KMS-11 (cell line): ENCODE measurements at regions not wholly inside any gene's neighbourhood (a gene's known extent, or its start where the extent isn't known, plus 50 kb on each side); places are given as distances from the start of the nearest gene placed in this dataset.

ENCODE experiments used
- H2AFZ ChIP-seq: fragments of 200-600 bp; sonication (generic); 2 replicates; pipeline ENCODE4 v1.6.1; 2016; ENCODE audit warnings: antibody characterized with exemption, mixed run types, low read depth
- H3K27ac ChIP-seq: fragments of 200-600 bp; sonication (generic); 2 replicates; pipeline ENCODE4 v1.6.1; 2016; ENCODE audit warnings: mild to moderate bottlenecking, mixed run types
- H3K27me3 ChIP-seq: fragments of 200-600 bp; sonication (generic); 2 replicates; pipeline ENCODE4 v1.6.1; 2017; ENCODE audit warnings: mild to moderate bottlenecking, low read depth, mixed run types, moderate library complexity; ENCODE audit not compliant: insufficient read depth
- H3K36me3 ChIP-seq: fragments of 200-600 bp; sonication (generic); 2 replicates; pipeline ENCODE4 v1.6.1; 2017; ENCODE audit warnings: mild to moderate bottlenecking, mixed run types; ENCODE audit not compliant: insufficient read depth
- H3K4me1 ChIP-seq: fragments of 200-600 bp; sonication (generic); 2 replicates; pipeline ENCODE4 v1.6.1; 2016; ENCODE audit warnings: mild to moderate bottlenecking, low read depth, mixed run types; ENCODE audit not compliant: poor library complexity, severe bottlenecking
- H3K4me2 ChIP-seq: fragments of 200-600 bp; sonication (generic); 2 replicates; pipeline ENCODE4 v1.7.0; 2016; ENCODE audit warnings: mild to moderate bottlenecking, mixed run types
- H3K4me3 ChIP-seq: fragments of 200-600 bp; sonication (generic); IDR thresholded peaks from 2 replicates; pipeline ENCODE4 v1.6.1; 2017; ENCODE audit warnings: low read depth, low read length, mixed read lengths; ENCODE audit not compliant: insufficient read depth
- H3K79me2 ChIP-seq: fragments of 200-600 bp; sonication (generic); 2 replicates; pipeline ENCODE4 v1.6.1; 2016; ENCODE audit warnings: low read depth, mixed run types; ENCODE audit not compliant: insufficient read depth
- H3K9ac ChIP-seq: fragments of 200-600 bp; sonication (generic); 2 replicates; pipeline ENCODE4 v1.6.1; 2016; ENCODE audit warnings: mild to moderate bottlenecking, mixed run types
- H4K20me1 ChIP-seq: fragments of 200-600 bp; sonication (generic); 2 replicates; pipeline ENCODE4 v1.6.1; 2016; ENCODE audit warnings: mild to moderate bottlenecking, mixed run types; ENCODE audit not compliant: insufficient read depth
- TF ChIP-seq, protein P1 (sequence below): fragments of 200-600 bp; sonication (generic); conservative IDR thresholded peaks from 2 replicates; pipeline ENCODE4 v1.6.1; 2017; ENCODE audit warnings: low read depth, mild to moderate bottlenecking, antibody characterized with exemption, low read length, moderate library complexity, mixed read lengths

DNA sequence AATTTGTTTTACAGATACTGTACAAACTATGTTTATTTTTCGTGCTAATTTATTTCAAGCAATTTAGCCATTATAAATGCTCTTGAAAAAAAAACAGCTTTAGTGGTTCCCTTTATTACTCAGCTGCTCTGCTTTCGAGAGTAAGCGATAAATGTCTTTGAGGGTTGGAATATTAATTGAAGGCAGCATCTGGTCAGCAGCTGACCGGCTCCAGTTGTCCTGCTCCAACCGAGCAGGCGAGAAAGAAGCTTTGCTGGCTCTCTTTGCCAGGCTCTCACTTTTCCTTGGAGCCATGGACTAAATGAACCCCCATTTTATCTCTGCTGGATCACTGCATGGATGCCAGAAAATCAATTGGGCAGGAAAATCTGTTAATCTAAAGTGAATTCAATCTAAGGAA, 147.4 kb downstream of the LNPK start:
- Histone ChIP-seq H3K9ac (no peak overlapping the region), H2AFZ (no peak overlapping the region), H3K36me3 (no peaks in the 10 kb centered on the region), H3K4me2 (no peak overlapping the region), H4K20me1 (no peaks in the 10 kb centered on the region), H3K27ac (no peak overlapping the region), H3K4me1 (no peaks in the 10 kb centered on the region), H3K79me2 (no peaks in the 10 kb centered on the region), H3K4me3 (no peak overlapping the region), H3K27me3 (no peaks in the 10 kb centered on the region)
- TF ChIP-seq, protein P1, sequence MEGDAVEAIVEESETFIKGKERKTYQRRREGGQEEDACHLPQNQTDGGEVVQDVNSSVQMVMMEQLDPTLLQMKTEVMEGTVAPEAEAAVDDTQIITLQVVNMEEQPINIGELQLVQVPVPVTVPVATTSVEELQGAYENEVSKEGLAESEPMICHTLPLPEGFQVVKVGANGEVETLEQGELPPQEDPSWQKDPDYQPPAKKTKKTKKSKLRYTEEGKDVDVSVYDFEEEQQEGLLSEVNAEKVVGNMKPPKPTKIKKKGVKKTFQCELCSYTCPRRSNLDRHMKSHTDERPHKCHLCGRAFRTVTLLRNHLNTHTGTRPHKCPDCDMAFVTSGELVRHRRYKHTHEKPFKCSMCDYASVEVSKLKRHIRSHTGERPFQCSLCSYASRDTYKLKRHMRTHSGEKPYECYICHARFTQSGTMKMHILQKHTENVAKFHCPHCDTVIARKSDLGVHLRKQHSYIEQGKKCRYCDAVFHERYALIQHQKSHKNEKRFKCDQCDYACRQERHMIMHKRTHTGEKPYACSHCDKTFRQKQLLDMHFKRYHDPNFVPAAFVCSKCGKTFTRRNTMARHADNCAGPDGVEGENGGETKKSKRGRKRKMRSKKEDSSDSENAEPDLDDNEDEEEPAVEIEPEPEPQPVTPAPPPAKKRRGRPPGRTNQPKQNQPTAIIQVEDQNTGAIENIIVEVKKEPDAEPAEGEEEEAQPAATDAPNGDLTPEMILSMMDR: no peak

DNA sequence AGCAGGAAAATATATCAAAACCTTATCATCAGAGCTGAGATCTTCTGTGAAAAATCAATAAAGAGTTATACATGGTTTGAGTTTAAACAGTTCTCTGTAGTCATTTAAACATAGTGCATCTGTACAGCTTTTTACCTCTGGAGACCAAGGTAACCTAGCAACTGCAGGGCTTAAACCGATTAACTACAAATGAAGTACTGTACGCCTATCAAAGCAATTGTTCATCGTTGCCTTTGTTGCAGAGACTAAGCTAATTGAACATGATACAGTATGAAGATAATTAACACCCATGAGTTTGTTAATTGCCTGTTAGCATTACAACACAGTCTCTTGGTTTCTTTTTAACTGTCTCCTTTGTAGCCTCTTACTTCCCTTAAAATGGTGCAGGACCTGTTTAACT, 147.9 kb downstream of the LNPK start:
- Histone ChIP-seq H3K27ac (no peak overlapping the region), H4K20me1 (no peaks in the 10 kb centered on the region), H3K27me3 (no peaks in the 10 kb centered on the region)

DNA sequence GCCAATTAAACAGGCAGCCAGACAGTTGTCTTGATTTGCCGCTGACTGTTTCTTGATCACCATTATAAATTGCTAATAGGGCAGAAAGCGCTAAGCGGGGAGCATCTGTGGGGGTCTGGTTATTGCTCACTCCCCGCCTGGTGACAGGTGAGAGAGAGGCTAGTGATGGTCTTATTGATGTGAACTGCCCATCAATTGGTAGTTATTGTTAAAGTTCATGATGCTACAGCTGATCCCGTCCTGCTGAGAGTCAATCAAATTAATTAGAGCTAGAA, 148.5 kb downstream of the LNPK start:
- Histone ChIP-seq H4K20me1 (no peaks in the 10 kb centered on the region), H3K79me2 (no peaks in the 10 kb centered on the region), H2AFZ (no peak overlapping the region), H3K27ac (no peak overlapping the region), H3K4me2 (no peak overlapping the region), H3K4me3 (no peak overlapping the region), H3K36me3 (no peaks in the 10 kb centered on the region), H3K4me1 (no peaks in the 10 kb centered on the region), H3K27me3 (no peaks in the 10 kb centered on the region), H3K9ac (no peak overlapping the region)
- TF ChIP-seq, protein P1: no peak

More for the DNA sequence above, 147.9 kb downstream of the LNPK start:
- Histone ChIP-seq H3K4me2 (no peak overlapping the region), H3K4me3 (no peak overlapping the region), H3K36me3 (no peaks in the 10 kb centered on the region), H3K4me1 (no peaks in the 10 kb centered on the region), H3K9ac (no peak overlapping the region), H3K79me2 (no peaks in the 10 kb centered on the region), H2AFZ (no peak overlapping the region)
- TF ChIP-seq, protein P1: no peak

DNA sequence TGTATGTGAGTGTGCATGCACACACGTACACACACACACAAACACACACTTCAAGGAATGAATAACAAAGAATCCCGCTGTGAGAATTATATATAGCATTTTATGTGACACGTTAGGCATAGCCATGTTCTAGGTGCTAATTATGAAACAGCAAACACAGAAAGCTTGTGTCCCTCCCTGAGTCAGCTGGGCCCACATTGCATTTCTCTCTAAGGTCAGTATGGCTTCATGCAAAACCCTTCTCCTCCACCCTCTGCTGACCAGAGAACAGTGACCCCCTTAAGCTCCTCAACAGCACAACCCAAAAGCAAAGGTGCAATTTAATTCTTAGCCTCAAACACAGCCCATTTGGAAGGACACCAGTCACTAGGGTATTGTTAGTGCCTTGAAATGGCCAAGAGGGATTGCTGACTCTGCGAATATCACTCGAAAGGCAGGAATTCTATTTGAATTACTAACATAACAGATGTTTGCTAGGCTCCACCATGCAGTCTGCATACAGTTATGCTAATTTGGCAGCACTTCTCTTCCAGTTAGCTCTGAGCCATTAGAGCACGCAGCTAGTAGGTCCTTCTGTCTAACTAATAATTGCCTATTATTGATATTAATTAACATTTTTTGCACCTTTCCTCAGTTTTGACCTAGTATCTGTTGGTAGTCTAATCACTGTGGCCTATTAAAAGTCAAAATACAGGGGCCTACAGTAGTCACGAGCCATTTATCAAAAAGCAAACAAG, 149.0 kb downstream of the LNPK start:
- no peaks in the 10 kb centered on the region for H3K4me1 ChIP-seq
- TF ChIP-seq, protein P1: no peak
- no peaks in the 10 kb centered on the region for H3K36me3 ChIP-seq
- no peaks in the 10 kb centered on the region for H3K27me3 ChIP-seq
- no peak overlapping the region for H3K4me3 ChIP-seq
- H3K79me2 ChIP-seq: no peaks in the 10 kb centered on the region
- H3K27ac ChIP-seq: no peak overlapping the region
- H2AFZ ChIP-seq: no peak overlapping the region
- no peak overlapping the region for H3K4me2 ChIP-seq
- no peaks in the 10 kb centered on the region for H4K20me1 ChIP-seq
- H3K9ac ChIP-seq: no peak overlapping the region
